Hematopoietic multipotent progenitor cell treated with erythropoietin and hydrocortisone succinate and interleukin-3 and kit ligand, for 15 days (in vitro differentiated cells): ENCODE measurements at regions not wholly inside any gene's neighbourhood (a gene's known extent, or its start where the extent isn't known, plus 50 kb on each side); places are given as distances from the start of the nearest gene placed in this dataset.

Experiments
- DNase-seq: peaks from one replicate; pipeline ENCODE4 v3.0.0-alpha.2; 2015; ENCODE audit warnings: low spot score

DNA sequence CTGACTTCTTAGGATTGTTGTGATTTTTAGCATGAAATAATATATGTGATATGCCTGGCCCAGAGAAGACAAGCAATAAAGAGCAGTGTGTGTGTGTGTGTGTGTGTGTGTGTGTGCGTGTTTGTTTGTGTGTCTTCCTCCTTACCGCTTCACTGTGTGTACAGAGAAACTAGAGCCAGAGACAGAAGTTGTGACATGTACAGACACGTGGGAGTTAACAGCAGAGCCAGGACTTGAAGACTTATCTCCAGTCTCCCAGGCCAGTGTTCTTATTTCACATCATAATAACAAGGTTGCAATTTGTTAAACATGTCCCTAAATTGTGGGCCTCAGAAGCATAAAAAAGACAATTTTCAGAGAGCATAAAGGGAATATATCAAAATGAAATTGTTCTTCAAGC, 192.0 kb upstream of the JUN start:
- no peak for DNase-seq

- DNase-seq: no peak
These were observed 192.4 kb upstream of the JUN start for GRCh38 chr1:58976294-58976693.

DNA sequence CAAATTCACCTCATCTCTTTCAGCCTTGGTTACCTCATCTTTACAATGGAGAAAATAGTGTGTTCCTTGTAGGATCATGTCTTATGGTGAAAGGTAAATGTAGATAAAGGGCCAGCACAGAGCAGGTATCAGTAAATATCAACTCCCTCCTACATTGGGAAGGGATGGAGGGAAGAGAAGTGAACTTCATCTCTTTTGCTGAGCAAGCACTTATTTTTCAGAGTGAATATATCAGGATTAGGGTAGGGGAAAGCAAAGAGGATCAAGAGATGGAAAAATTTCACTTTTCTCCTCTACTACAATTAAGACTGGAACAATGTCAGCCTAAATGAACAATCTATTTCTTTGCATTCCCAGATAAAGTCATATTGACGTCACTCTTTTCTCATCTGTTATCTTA, 193.8 kb upstream of the JUN start:
- DNase-seq: no peak

- no peak for DNase-seq
These were observed 194.2 kb upstream of the JUN start for GRCh38 chr1:58978096-58978495.

DNA sequence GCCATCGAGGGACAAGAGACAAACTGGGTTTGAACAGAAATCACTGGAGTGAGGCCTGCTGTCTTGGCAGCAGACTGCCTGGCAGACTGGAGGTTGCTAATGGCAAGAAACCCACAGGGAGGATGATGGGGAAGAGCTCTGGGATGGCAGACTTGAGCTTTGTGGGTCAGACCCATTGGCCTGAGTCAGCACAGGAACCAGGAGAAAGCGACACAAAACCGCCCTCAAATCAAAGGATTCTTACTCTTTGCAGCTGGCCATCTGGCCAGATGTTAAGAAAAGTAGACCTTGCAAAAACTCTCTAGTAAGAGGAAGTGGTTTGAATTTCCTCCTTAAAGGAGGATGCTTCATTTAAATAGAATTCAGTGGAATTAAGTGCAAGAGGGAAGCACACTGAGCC, 195.2 kb upstream of the JUN start:
- no peak for DNase-seq

- no peak for DNase-seq
These were observed 195.8 kb upstream of the JUN start for GRCh38 chr1:58979677-58980076.

DNA sequence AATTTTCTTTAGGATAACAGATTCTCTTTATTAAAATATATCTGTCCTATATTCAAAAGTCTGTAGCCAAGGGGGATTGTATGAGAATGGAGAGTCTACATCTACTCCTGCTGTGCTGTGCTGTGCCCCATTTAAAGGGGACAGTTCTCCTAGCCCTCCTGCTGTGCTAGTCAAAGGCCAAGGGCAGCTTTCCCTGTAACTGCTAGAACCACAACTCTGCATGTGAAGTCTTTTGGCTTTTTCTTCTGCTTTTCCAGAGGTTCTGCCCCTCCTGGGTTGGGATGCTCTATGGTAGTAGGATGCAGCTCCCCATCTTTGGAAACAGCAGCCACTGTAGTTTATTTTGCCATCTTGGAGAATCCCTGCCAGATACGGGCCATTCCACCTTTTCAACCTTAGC, 197.5 kb upstream of the JUN start:
- DNase-seq: no peak

GRCh38 chr1:58982259-58982998, 198.6 kb upstream of the JUN start:
- no peak for DNase-seq

- no peak for DNase-seq
These were observed 199.3 kb upstream of the JUN start for GRCh38 chr1:58983162-58983561.

GRCh38 chr1:58983633-58984245, 199.9 kb upstream of the JUN start:
- DNase-seq: no peak

- DNase-seq: no peak
These were observed 203.3 kb upstream of the JUN start for GRCh38 chr1:58986996-58987767.

DNA sequence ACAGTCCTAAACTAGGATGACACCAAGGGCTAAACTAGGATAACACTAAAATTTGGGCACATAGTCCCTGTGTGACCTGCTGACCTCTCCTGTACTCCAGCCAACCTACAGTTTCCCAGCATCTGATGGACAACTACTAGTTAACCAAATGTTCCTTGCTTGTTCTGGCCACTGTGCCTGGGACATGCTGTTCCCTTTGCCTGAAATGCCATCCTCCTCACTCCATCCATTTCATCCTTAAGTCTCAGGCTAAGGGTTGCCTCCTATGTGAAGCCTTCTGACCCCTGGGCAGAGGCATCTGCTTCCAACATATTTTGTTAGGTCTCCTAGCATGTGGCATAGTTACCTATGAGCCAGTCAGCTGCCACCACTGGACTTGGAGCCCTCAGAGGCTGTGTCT, 204.9 kb upstream of the JUN start:
- DNase-seq: no peak

DNA sequence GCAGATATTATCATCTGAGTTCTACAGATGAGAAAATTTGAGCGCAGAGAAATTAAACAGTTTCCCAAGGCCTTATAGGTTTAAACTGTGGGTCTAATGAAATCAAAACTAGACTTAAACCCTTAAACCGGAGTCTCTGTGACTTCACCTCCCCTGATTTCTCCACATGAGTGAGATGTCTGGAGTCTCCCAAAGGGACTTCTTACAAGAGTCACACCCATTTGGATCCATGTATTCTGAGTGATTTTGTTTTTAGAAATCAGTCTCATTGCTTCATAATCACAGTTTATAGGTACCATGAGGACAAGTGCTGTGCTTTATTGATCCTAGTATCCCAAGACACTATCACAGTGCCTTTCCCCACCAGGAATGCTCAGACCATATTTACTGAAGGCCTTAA, 206.0 kb upstream of the JUN start:
- DNase-seq: no peak

DNA sequence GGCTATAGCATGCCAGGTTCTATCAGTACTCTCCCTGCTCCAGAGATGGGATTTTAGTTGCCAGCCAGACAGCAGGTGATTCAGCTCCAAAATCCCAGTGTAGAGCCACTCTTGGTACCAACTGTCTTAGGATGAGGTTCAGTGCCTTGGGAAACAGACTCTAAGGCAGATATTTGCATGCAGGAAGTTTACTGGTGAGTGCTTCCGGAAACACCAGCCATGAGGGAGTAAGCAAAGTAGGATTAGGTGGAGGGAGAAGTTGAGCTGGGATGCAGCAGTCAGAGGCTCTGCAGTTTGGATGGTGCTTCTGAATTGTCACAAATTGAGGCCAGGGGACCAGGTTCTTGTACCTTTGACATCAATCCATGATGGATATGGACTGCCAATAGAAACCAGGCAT, 207.5 kb upstream of the JUN start:
- DNase-seq: no peak

GRCh38 chr1:58992643-58993042, 208.8 kb upstream of the JUN start:
- DNase-seq: no peak

GRCh38 chr1:58993403-58993802, 209.6 kb upstream of the JUN start:
- DNase-seq: no peak

GRCh38 chr1:58994664-58995063, 210.8 kb upstream of the JUN start:
- DNase-seq: no peak

DNA sequence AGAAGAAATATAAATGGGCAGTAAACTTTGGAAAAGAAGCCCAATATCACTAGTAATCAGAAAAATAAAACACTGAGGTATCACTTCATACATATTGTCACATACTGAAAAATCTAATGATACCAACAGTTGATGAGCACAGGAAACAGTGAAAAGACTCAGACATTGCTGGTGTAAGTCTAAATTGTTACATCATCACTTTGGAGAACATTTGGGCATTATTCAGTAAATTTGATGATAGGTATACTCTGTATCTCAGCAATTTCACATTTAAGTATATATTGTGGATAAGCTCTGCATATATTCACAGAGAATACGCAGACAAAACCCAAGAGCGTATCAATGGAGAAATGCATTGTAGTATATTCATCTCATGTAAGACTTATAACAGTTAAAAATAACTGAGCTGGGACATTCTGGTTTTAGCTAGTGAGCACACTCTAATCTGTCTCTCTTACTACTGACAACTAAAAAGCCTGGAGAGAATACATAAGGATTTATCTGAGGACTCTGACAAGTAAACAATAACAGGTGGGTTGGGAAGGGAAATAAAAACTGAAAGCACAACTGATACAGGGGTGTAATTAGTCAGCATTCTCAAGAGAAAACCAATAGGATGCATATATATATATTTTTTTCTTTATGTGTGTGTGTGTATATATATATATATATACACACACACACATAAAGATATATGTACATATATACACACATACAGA, 212.7 kb upstream of the JUN start:
- no peak for DNase-seq

- no peak for DNase-seq
These were observed 213.2 kb upstream of the JUN start for GRCh38 chr1:58997060-58997411.

DNA sequence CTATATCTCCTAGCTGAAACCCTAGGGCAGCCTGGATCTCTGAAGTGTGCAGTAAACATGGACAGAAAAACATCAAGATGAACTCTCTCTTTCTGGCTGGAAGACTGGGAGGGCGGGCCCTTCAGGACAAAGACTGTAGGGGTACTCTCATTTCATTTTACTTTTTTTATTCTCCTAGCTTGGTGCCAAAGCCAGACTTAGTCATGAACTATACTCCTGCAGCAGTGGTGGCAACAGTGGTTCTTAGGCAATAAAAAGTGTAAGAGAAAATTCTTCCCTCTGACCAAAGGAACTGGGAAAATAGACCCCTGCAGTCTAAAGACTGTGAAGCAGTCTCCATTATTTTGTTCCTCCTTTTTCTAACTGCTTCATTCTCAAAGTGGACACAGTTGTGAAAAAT, 213.8 kb upstream of the JUN start:
- DNase-seq: no peak

DNA sequence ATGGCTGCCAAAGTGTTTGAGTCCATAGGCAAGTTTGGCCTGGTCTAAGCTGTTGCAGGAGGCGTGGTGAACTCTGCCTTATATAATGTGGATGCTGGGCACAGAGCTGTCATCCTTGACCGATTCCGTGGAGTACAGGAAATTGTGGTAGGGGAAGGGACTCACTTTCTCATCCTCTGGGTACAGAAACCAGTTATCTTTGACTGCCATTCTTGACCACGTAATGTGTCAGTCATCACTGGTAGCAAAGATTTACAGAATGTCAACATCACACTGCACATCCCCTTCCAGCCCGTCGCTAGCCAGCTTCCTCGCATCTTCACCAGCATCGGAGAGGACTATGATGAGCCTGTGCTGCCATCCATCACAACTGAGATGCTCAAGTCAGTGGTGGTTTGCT, 215.8 kb upstream of the JUN start:
- DNase-seq: no peak

GRCh38 chr1:59004755-59005154, 220.9 kb upstream of the JUN start:
- DNase-seq: no peak
